Heart left ventricle (tissue), 13 donors: ENCODE measurements at regions not wholly inside any gene's neighbourhood (a gene's known extent, or its start where the extent isn't known, plus 50 kb on each side); places are given as distances from the start of the nearest gene placed in this dataset.
"Not testable (repeated sequence)": the region's sequence is repeated elsewhere in the genome, so short reads cannot be mapped to it uniquely, and the experiment has no call there.

Experiments
- CTCF ChIP-seq, 12 donors: fragments of 200-600 bp; sonication (generic) in 4 of 12; IDR thresholded peaks; one replicate each; pipeline versions ENCODE4 v1.5.0 to v1.8.0; 2018 to 2022; ENCODE audit warnings: antibody characterized with exemption in 12 of 12, mild to moderate bottlenecking in 5 of 12
- POLR2A ChIP-seq, 2 donors: fragments of 450-650 bp; IDR thresholded peaks; one replicate each; pipeline ENCODE4 v1.6.1; 2017; ENCODE audit warnings: antibody characterized with exemption in 2 of 2, mild to moderate bottlenecking in 2 of 2, moderate library complexity in 2 of 2
- donor health status: ischemic (EF 13 %, LVEDD 7.1; RV severe dilation, severe dysfunction).
- donor health status: DM: no; HTN: yes; CAD: no.
- donor health status: DM: no; HTN: no; CAD: no.
- donor health status: ischemic (EF 25% LVEDD 6.9; RV normal size, moderate dysfunction).
- donor health status: ischemic (EF 25% LVEDD 5.7; RV mildly dilated, moderate dysfunction).
- donor health status: ischemic (EF 35%, LVEDD 5.7; RV mildly dilated, moderate dysfunction).
- donor health status: nonischemic (EF 11% LVEDD 7.7; RV severe dilation, severe dysfunction).
- donor health status: DM: yes; HTN: yes; CAD: no.
- donor health status: PGD.
- donor health status: ischemic (EF 29% LVEDD 5.4; RV normal size, mild dysfunction).
- donor health status: nonischemic (EF 23%, LVEDD 6.1; RV moderate dilation, normal function).

GRCh38 chr11:89590008-89590632, 98.9 kb upstream of the NOX4 start:
- not testable (repeated sequence) for TF ChIP-seq CTCF, POLR2A (IDR thresholded peaks at IDR 0.05)
